22Rv1 (cell line): ENCODE measurements at regions not wholly inside any gene's neighbourhood (a gene's known extent, or its start where the extent isn't known, plus 50 kb on each side); places are given as distances from the start of the nearest gene placed in this dataset.

Experiments
- H3K27ac ChIP-seq: fragments of 450-650 bp; 2 replicates; pipeline ENCODE4 v1.5.1; 2017
- CTCF ChIP-seq: fragments of 450-650 bp; IDR thresholded peaks from 2 replicates; pipeline ENCODE4 v1.5.1; 2017; ENCODE audit warnings: mild to moderate bottlenecking
- ZFX ChIP-seq: fragments of 450-650 bp; IDR thresholded peaks from 2 replicates; pipeline ENCODE4 v1.6.1; 2017; ENCODE audit warnings: antibody characterized with exemption, borderline replicate concordance

GRCh38 chr5:5767286-5767928 is 344.9 kb downstream of the ICE1 start:
- TF ChIP-seq ZFX (no peak), CTCF (no peak)

GRCh38 chr5:5765066-5765850 is 342.8 kb downstream of the ICE1 start:
- no peak overlapping the region for H3K27ac ChIP-seq
- no peak for TF ChIP-seq CTCF
- no peak for TF ChIP-seq ZFX

More at GRCh38 chr5:5767286-5767928, 344.9 kb downstream of the ICE1 start:
- H3K27ac ChIP-seq: no peak overlapping the region

- TF ChIP-seq CTCF (no peak), ZFX (no peak)
- no peak overlapping the region for H3K27ac ChIP-seq
Observed at GRCh38 chr5:5764246-5764645, 341.8 kb downstream of the ICE1 start.

GRCh38 chr5:5756762-5757161 is 334.3 kb downstream of the ICE1 start:
- H3K27ac ChIP-seq: no peak overlapping the region
- no peak for TF ChIP-seq CTCF
- TF ChIP-seq ZFX: no peak

GRCh38 chr5:5755888-5756287 is 333.4 kb downstream of the ICE1 start:
- no peak overlapping the region for H3K27ac ChIP-seq
- TF ChIP-seq CTCF (no peak), ZFX (no peak)

- H3K27ac ChIP-seq: no peak overlapping the region
- TF ChIP-seq ZFX: no peak
- TF ChIP-seq CTCF: no peak
Observed at GRCh38 chr5:5752844-5753243, 330.4 kb downstream of the ICE1 start.

GRCh38 chr5:5751987-5752386 is 329.5 kb downstream of the ICE1 start:
- TF ChIP-seq ZFX (no peak), CTCF (no peak)
- H3K27ac ChIP-seq: no peak overlapping the region
